CD4-positive, alpha-beta memory T cell (primary cell): ENCODE measurements at regions not wholly inside any gene's neighbourhood (a gene's known extent, or its start where the extent isn't known, plus 50 kb on each side); places are given as distances from the start of the nearest gene placed in this dataset.

Experiments used
- CTCF ChIA-PET: fragments of 350-600 bp; sonication (Branson Sonifier 250); formaldehyde crosslinking; loops from one replicate; lab custom pipeline; 2021; ENCODE audit warnings: inconsistent platforms; ENCODE audit not compliant: partially characterized antibody; lab: Charles Lee
- POLR2A ChIA-PET: fragments of 350-600 bp; sonication (Branson Sonifier 250); formaldehyde crosslinking; loops from one replicate; lab custom pipeline; 2021; ENCODE audit not compliant: partially characterized antibody; lab: Charles Lee
- DNase-seq, 5 donors: peaks; one replicate each; pipeline versions ENCODE4 v3.0.0 to v3.0.0-alpha.2; 2020 to 2022; ENCODE audit warnings: mixed read lengths in 1 of 5
- H3K27ac ChIP-seq: one replicate; pipeline ENCODE4 v1.7.0; 2013; ENCODE audit warnings: low read depth, low read length
- H3K27me3 ChIP-seq: 2 replicates; pipeline ENCODE4 v1.7.0; 2013; ENCODE audit warnings: mild to moderate bottlenecking, low read length, moderate library complexity; ENCODE audit not compliant: insufficient read depth
- H3K36me3 ChIP-seq: 2 replicates; pipeline ENCODE4 v1.7.0; 2013; ENCODE audit warnings: mild to moderate bottlenecking, low read length, moderate library complexity; ENCODE audit not compliant: insufficient read depth
- H3K4me1 ChIP-seq: 2 replicates; pipeline ENCODE4 v1.7.0; 2013; ENCODE audit warnings: mild to moderate bottlenecking, low read length, moderate library complexity; ENCODE audit not compliant: insufficient read depth
- H3K4me3 ChIP-seq, 2 donors: one replicate each; pipeline ENCODE4 v1.7.0; 2013; ENCODE audit warnings: low read length in 2 of 2, mild to moderate bottlenecking in 1 of 2
- H3K9me3 ChIP-seq, 2 donors: one replicate each; pipeline ENCODE4 v1.7.0; 2013; ENCODE audit warnings: low read length in 2 of 2, control low read depth in 1 of 2; ENCODE audit not compliant: control insufficient read depth in 1 of 2
- H3K27ac Mint-ChIP-seq, 7 donors: one replicate each; pipeline ENCODE4 v1.8.0; 2020 to 2021; ENCODE audit warnings: mixed read lengths in 7 of 7, mild to moderate bottlenecking in 6 of 7, inconsistent platforms in 3 of 7, moderate library complexity in 3 of 7
- H3K27me3 Mint-ChIP-seq, 2 donors: one replicate each; pipeline ENCODE4 v1.8.0; 2020 to 2021; ENCODE audit warnings: mixed read lengths in 2 of 2
- H3K36me3 Mint-ChIP-seq, 2 donors: one replicate each; pipeline ENCODE4 v1.8.0; 2020 to 2021; ENCODE audit warnings: mixed read lengths in 2 of 2, inconsistent platforms in 1 of 2, mild to moderate bottlenecking in 1 of 2
- H3K4me1 Mint-ChIP-seq, 4 donors: one replicate each; pipeline ENCODE4 v1.8.0; 2020 to 2021; ENCODE audit warnings: mixed read lengths in 4 of 4, mild to moderate bottlenecking in 1 of 4
- H3K4me3 Mint-ChIP-seq, 8 donors: one replicate each; pipeline ENCODE4 v1.8.0; 2020 to 2021; ENCODE audit warnings: mixed read lengths in 8 of 8, mild to moderate bottlenecking in 7 of 8, moderate library complexity in 6 of 8, inconsistent platforms in 3 of 8
- H3K9me3 Mint-ChIP-seq, 8 donors: one replicate each; pipeline ENCODE4 v1.8.0; 2020 to 2021; ENCODE audit warnings: mixed read lengths in 8 of 8, mild to moderate bottlenecking in 5 of 8, inconsistent platforms in 3 of 8, moderate library complexity in 1 of 8
- intact Hi-C: fragments of 100-400 bp; cut with micrococcal nuclease; formaldehyde crosslinking; loops from one replicate; pipeline ENCODE4 v1.15.1; 2023

- peak overlapping the region in 3 of 7 donors; percentile 13 to 62 (median 19) for H3K27ac Mint-ChIP-seq
- peak overlapping the region in 6 of 8 donors; percentile 21 to 61 (median 42) for H3K4me3 Mint-ChIP-seq
- no peak for DNase-seq
- no peaks in the 10 kb centered on the region for H3K36me3 ChIP-seq
- no peaks in the 10 kb centered on the region for H3K9me3 ChIP-seq
- H3K9me3 Mint-ChIP-seq, result no peaks in the 10 kb centered on the region
- no peak overlapping the region for H3K4me3 ChIP-seq
- no peak overlapping the region for H3K27ac ChIP-seq
- ChIA-PET POLR2A (no interaction called here), CTCF (interaction anchor here (1.3 kb wide), 1 partner anchor 13 kb away, joined by 5 read pairs; no protein-coding TSS in a partner anchor)
- peaks cover 23% of the 10 kb centered on the region for H3K4me1 ChIP-seq
- H3K27me3 Mint-ChIP-seq, result no peaks in the 10 kb centered on the region
- peaks cover 9 to 40% (median 23%) of the 10 kb centered on the region in 4 donors for H3K4me1 Mint-ChIP-seq
- intact Hi-C loops, result no loop called here
- no peaks in the 10 kb centered on the region for H3K27me3 ChIP-seq
- no peaks in the 10 kb centered on the region for H3K36me3 Mint-ChIP-seq
These were observed 153.6 kb downstream of the VEGFA start for GRCh38 chr6:43923376-43924221.

- Histone ChIP-seq H3K27me3 (no peaks in the 10 kb centered on the region), H3K4me3 (no peak overlapping the region), H3K4me1 (peaks cover 23% of the 10 kb centered on the region), H3K27ac (no peak overlapping the region), H3K36me3 (no peaks in the 10 kb centered on the region), H3K9me3 (no peaks in the 10 kb centered on the region)
- Mint-ChIP-seq H3K4me3 (peak overlapping the region in 2 of 8 donors; percentile 13 to 41), H3K9me3 (no peaks in the 10 kb centered on the region), H3K27me3 (peaks cover 0 to 2% of the 10 kb centered on the region in 2 donors), H3K36me3 (no peaks in the 10 kb centered on the region), H3K27ac (no peak overlapping the region), H3K4me1 (peaks cover 9 to 36% (median 20%) of the 10 kb centered on the region in 4 donors)
- ChIA-PET POLR2A (no interaction called here), CTCF (no interaction called here)
- DNase-seq, result no peak
- intact Hi-C loops, result no loop called here
These were observed 152.7 kb downstream of the VEGFA start for GRCh38 chr6:43922426-43923375.

GRCh38 chr6:43921548-43922425 lies 151.8 kb downstream of the VEGFA start:
- Mint-ChIP-seq H3K27me3 (peaks cover 0 to 3% of the 10 kb centered on the region in 2 donors), H3K9me3 (no peaks in the 10 kb centered on the region), H3K27ac (no peak overlapping the region), H3K4me1 (peaks cover 9 to 27% (median 16%) of the 10 kb centered on the region in 4 donors), H3K4me3 (no peak overlapping the region), H3K36me3 (no peaks in the 10 kb centered on the region)
- H3K4me3 ChIP-seq, result no peak overlapping the region
- no peaks in the 10 kb centered on the region for H3K27me3 ChIP-seq
- DNase-seq, result no peak
- no peaks in the 10 kb centered on the region for H3K36me3 ChIP-seq
- H3K27ac ChIP-seq, result no peak overlapping the region
- intact Hi-C loops, result no loop called here
- H3K4me1 ChIP-seq, result peaks cover 23% of the 10 kb centered on the region
- ChIA-PET CTCF (no interaction called here), POLR2A (no interaction called here)
- no peaks in the 10 kb centered on the region for H3K9me3 ChIP-seq

GRCh38 chr6:43921039-43921438 lies 151.0 kb downstream of the VEGFA start:
- Mint-ChIP-seq H3K36me3 (no peaks in the 10 kb centered on the region), H3K9me3 (no peaks in the 10 kb centered on the region), H3K27ac (peak overlapping the region in 1 of 7 donors; percentile 19), H3K27me3 (peaks cover 0 to 3% of the 10 kb centered on the region in 2 donors), H3K4me1 (peaks cover 9 to 26% (median 16%) of the 10 kb centered on the region in 4 donors), H3K4me3 (no peak overlapping the region)
- ChIA-PET POLR2A (no interaction called here), CTCF (no interaction called here)
- Histone ChIP-seq H3K27me3 (no peaks in the 10 kb centered on the region), H3K36me3 (no peaks in the 10 kb centered on the region), H3K27ac (no peak overlapping the region), H3K4me1 (peaks cover 23% of the 10 kb centered on the region), H3K9me3 (no peaks in the 10 kb centered on the region), H3K4me3 (no peak overlapping the region)
- DNase-seq, result no peak
- intact Hi-C loops, result no loop called here

GRCh38 chr6:43919774-43920173 lies 149.8 kb downstream of the VEGFA start:
- peaks cover 3 to 4% of the 10 kb centered on the region in 2 donors for H3K27me3 Mint-ChIP-seq
- no peak overlapping the region for H3K4me3 Mint-ChIP-seq
- no peak overlapping the region for H3K27ac Mint-ChIP-seq
- ChIA-PET CTCF (no interaction called here), POLR2A (no interaction called here)
- intact Hi-C loops, result no loop called here
- H3K4me3 ChIP-seq, result no peak overlapping the region
- no peaks in the 10 kb centered on the region for H3K36me3 Mint-ChIP-seq
- peaks cover 9 to 26% (median 16%) of the 10 kb centered on the region in 4 donors for H3K4me1 Mint-ChIP-seq
- no peak for DNase-seq
- H3K36me3 ChIP-seq, result no peaks in the 10 kb centered on the region
- no peaks in the 10 kb centered on the region for H3K9me3 Mint-ChIP-seq
- H3K9me3 ChIP-seq, result no peaks in the 10 kb centered on the region
- no peaks in the 10 kb centered on the region for H3K27me3 ChIP-seq
- no peak overlapping the region for H3K27ac ChIP-seq
- peaks cover 23% of the 10 kb centered on the region for H3K4me1 ChIP-seq

GRCh38 chr6:43917878-43918382 lies 147.9 kb downstream of the VEGFA start:
- POLR2A ChIA-PET, result no interaction called here
- no peaks in the 10 kb centered on the region for H3K9me3 ChIP-seq
- H3K4me1 ChIP-seq, result peaks cover 6% of the 10 kb centered on the region
- no peaks in the 10 kb centered on the region for H3K27me3 ChIP-seq
- Mint-ChIP-seq H3K4me1 (peaks cover 0 to 7% (median 1%) of the 10 kb centered on the region in 4 donors), H3K27ac (no peak overlapping the region), H3K4me3 (no peak overlapping the region), H3K36me3 (no peaks in the 10 kb centered on the region), H3K27me3 (peaks cover 3 to 4% of the 10 kb centered on the region in 2 donors), H3K9me3 (no peaks in the 10 kb centered on the region)
- H3K27ac ChIP-seq, result no peak overlapping the region
- CTCF ChIA-PET, result no interaction called here
- no peaks in the 10 kb centered on the region for H3K36me3 ChIP-seq
- H3K4me3 ChIP-seq, result no peak overlapping the region
- DNase-seq, result no peak
- intact Hi-C loops, result no loop called here
